Tibial nerve (tissue), 3 donors: ENCODE measurements at regions not wholly inside any gene's neighbourhood (a gene's known extent, or its start where the extent isn't known, plus 50 kb on each side); places are given as distances from the start of the nearest gene placed in this dataset.

Experiments used
- CTCF ChIP-seq, 5 experiments: fragments of 200-600 bp in 3 of 5; fragments of 450-650 bp in 2 of 5; sonication (generic) in 3 of 5; IDR thresholded peaks; one replicate each; pipeline ENCODE4 v1.5.1; 2016 to 2019; ENCODE audit warnings: antibody characterized with exemption in 5 of 5, mild to moderate bottlenecking in 3 of 5, moderate library complexity in 2 of 5
- POLR2A ChIP-seq, 2 donors: fragments of 450-650 bp; IDR thresholded peaks; one replicate each; pipeline ENCODE4 v1.6.1; 2017; ENCODE audit warnings: antibody characterized with exemption in 2 of 2, mild to moderate bottlenecking in 2 of 2, moderate library complexity in 2 of 2

GRCh38 chr2:198691236-198691635 is 766.5 kb downstream of the SATB2 start:
- no peak for TF ChIP-seq CTCF (IDR thresholded peaks at IDR 0.05)
- no peak for TF ChIP-seq POLR2A (IDR thresholded peaks at IDR 0.05)
